Psoas muscle (tissue), 7 donors: ENCODE measurements at regions not wholly inside any gene's neighbourhood (a gene's known extent, or its start where the extent isn't known, plus 50 kb on each side); places are given as distances from the start of the nearest gene placed in this dataset.

ENCODE experiments used
- ATAC-seq, 4 donors: fragments of 200-7000 bp; cut with Tn5 transposase; one replicate each; pipeline ENCODE4 v1.9.1; 2020; ENCODE audit warnings: moderate library complexity in 3 of 4, mild to moderate bottlenecking in 2 of 4
- DNase-seq, 2 donors: peaks; one replicate each; pipeline ENCODE4 v3.0.0-alpha.2; 2020
- H3K27ac ChIP-seq: fragments of 200-600 bp; one replicate; pipeline ENCODE4 v1.8.0; 2022
- H3K27me3 ChIP-seq, 3 donors: fragments of 200-600 bp in 1 of 3; one replicate each; pipeline versions ENCODE4 v1.6.1 to v1.8.0; 2013 to 2022; ENCODE audit warnings: low read length in 2 of 3, mild to moderate bottlenecking in 2 of 3, moderate library complexity in 1 of 3; ENCODE audit not compliant: insufficient read depth in 3 of 3
- H3K36me3 ChIP-seq, 2 donors: fragments of 200-600 bp in 1 of 2; one replicate each; pipeline versions ENCODE4 v1.6.1 to v1.8.0; 2013 to 2022; ENCODE audit warnings: low read depth in 1 of 2, mild to moderate bottlenecking in 1 of 2, moderate library complexity in 1 of 2; ENCODE audit not compliant: insufficient read depth in 1 of 2
- H3K4me1 ChIP-seq: fragments of 200-600 bp; one replicate; pipeline ENCODE4 v1.8.0; 2022
- H3K4me3 ChIP-seq: fragments of 200-600 bp; one replicate; pipeline ENCODE4 v1.8.0; 2022; ENCODE audit warnings: mild to moderate bottlenecking
- H3K9me3 ChIP-seq: fragments of 200-600 bp; one replicate; pipeline ENCODE4 v1.8.0; 2022
- CTCF ChIP-seq: fragments of 200-600 bp; IDR thresholded peaks from one replicate; pipeline ENCODE4 v1.8.0; 2022; ENCODE audit warnings: antibody characterized with exemption
- WGBS, 3 donors: extraction: QIAGEN DNeasy Blood & Tissue Kit; methylation state at CpG; one replicate each; pipeline versions ENCODE4 v1.1.6 to v1.1.7; 2013; 5-methylcytosine and 5-hydroxymethylcytosine counted together
- intact Hi-C, 2 donors: fragments of 100-400 bp; cut with DNase I; formaldehyde crosslinking; loops; one replicate each; pipeline versions ENCODE4 v1.11.0 to v1.14.2; 2022
- donor health status: healthy with polysubstance abuse.
- donor health status: DM: no; HTN: no; CAD: no; lungs with moderate emphysema.
- donor health status: Bipolar disorder and iron deficiency.
- donor health status: healthy.
- donor health status: DM: yes; HTN: yes; CAD: no.
- donor health status: DM: no; HTN: no; CAD: no.
- donor health status: DM: yes; HTN: yes; CAD: no.

- no peak overlapping the region for H3K27ac ChIP-seq
- ATAC-seq: no peak
- H3K4me1 ChIP-seq: no peaks in the 10 kb centered on the region
- 67 to 76% (median 69%) methylated on average over 5 of the region's 5 CpGs for WGBS, 3 donors
- no peaks in the 10 kb centered on the region for H3K36me3 ChIP-seq
- peaks cover 0 to 29% (median 6%) of the 10 kb centered on the region in 3 donors for H3K27me3 ChIP-seq
- no peak overlapping the region for H3K4me3 ChIP-seq
- DNase-seq: no peak
- no peak for TF ChIP-seq CTCF
- H3K9me3 ChIP-seq: no peaks in the 10 kb centered on the region
- intact Hi-C loops: no loop called here
These were observed 559.8 kb downstream of the NPHP4 start for GRCh38 chr1:5432436-5432835.

- no peaks in the 10 kb centered on the region for H3K4me1 ChIP-seq
- intact Hi-C loops: no loop called here
- H3K36me3 ChIP-seq: no peaks in the 10 kb centered on the region
- H3K27me3 ChIP-seq: peaks cover 0 to 42% (median 8%) of the 10 kb centered on the region in 3 donors
- H3K4me3 ChIP-seq: no peak overlapping the region
- no peak overlapping the region for H3K27ac ChIP-seq
- ATAC-seq (no peak), DNase-seq (no peak)
- no peak for TF ChIP-seq CTCF
- no peaks in the 10 kb centered on the region for H3K9me3 ChIP-seq
- 49 to 52% (median 51%) methylated on average over 15 of the region's 15 CpGs for WGBS, 3 donors
These were observed 561.1 kb downstream of the NPHP4 start for GRCh38 chr1:5430911-5431697.

GRCh38 chr1:5430136-5430535 lies 562.1 kb downstream of the NPHP4 start:
- intact Hi-C loops: no loop called here
- H3K4me3 ChIP-seq: no peak overlapping the region
- peaks cover 0 to 41% (median 10%) of the 10 kb centered on the region in 3 donors for H3K27me3 ChIP-seq
- H3K27ac ChIP-seq: no peak overlapping the region
- no peak for TF ChIP-seq CTCF
- no peaks in the 10 kb centered on the region for H3K36me3 ChIP-seq
- 75 to 85% (median 79%) methylated on average over 4 of the region's 4 CpGs for WGBS, 3 donors
- no peaks in the 10 kb centered on the region for H3K9me3 ChIP-seq
- no peaks in the 10 kb centered on the region for H3K4me1 ChIP-seq
- ATAC-seq (no peak), DNase-seq (no peak)

GRCh38 chr1:5428351-5428750 lies 563.9 kb downstream of the NPHP4 start:
- ATAC-seq (no peak), DNase-seq (no peak)
- Histone ChIP-seq H3K4me3 (no peak overlapping the region), H3K36me3 (no peaks in the 10 kb centered on the region), H3K27ac (no peak overlapping the region), H3K9me3 (no peaks in the 10 kb centered on the region), H3K27me3 (peaks cover 0 to 45% (median 7%) of the 10 kb centered on the region in 3 donors), H3K4me1 (no peaks in the 10 kb centered on the region)
- TF ChIP-seq CTCF: no peak
- intact Hi-C loops: no loop called here
- 62 to 67% (median 65%) methylated on average over 7 of the region's 7 CpGs for WGBS, 3 donors
